HG03066 (cell line): ENCODE measurements at regions not wholly inside any gene's neighbourhood (a gene's known extent, or its start where the extent isn't known, plus 50 kb on each side); places are given as distances from the start of the nearest gene placed in this dataset.
"Not testable (repeated sequence)": the region's sequence is repeated elsewhere in the genome, so short reads cannot be mapped to it uniquely, and the experiment has no call there.

Experiments
- ATAC-seq: cut with Tn5 transposase; IDR thresholded peaks from one replicate; pipeline ENCODE4 v1.9.1; 2021; ENCODE audit warnings: low read depth; ENCODE audit not compliant: unreplicated experiment

GRCh38 chrY:25817387-25817786, 195.5 kb downstream of the CDY1 start:
- not testable (repeated sequence) for ATAC-seq

GRCh38 chrY:25818978-25819377, 197.1 kb downstream of the CDY1 start:
- ATAC-seq = peak; percentile 57

- ATAC-seq = not testable (repeated sequence)
Observed at GRCh38 chrY:25821661-25822291, 199.9 kb downstream of the CDY1 start.

- peak; percentile 66 for ATAC-seq
Observed at GRCh38 chrY:25825848-25826378, 204.0 kb downstream of the CDY1 start.

GRCh38 chrY:25839923-25840322, 218.0 kb downstream of the CDY1 start:
- not testable (repeated sequence) for ATAC-seq

GRCh38 chrY:25868528-25868927, 246.6 kb downstream of the CDY1 start:
- ATAC-seq = not testable (repeated sequence)

GRCh38 chrY:25878990-25879389, 257.1 kb downstream of the CDY1 start:
- not testable (repeated sequence) for ATAC-seq

GRCh38 chrY:25920975-25921374, 299.1 kb downstream of the CDY1 start:
- ATAC-seq = not testable (repeated sequence)
